HG03175 (cell line): ENCODE measurements at regions not wholly inside any gene's neighbourhood (a gene's known extent, or its start where the extent isn't known, plus 50 kb on each side); places are given as distances from the start of the nearest gene placed in this dataset.

Experiments
- ATAC-seq: cut with Tn5 transposase; IDR thresholded peaks from one replicate; pipeline ENCODE4 v1.9.1; 2021; ENCODE audit warnings: mild to moderate bottlenecking, moderate library complexity; ENCODE audit not compliant: unreplicated experiment

GRCh38 chr20:39109933-39110818, 148.0 kb downstream of the DHX35 start:
- no peak for ATAC-seq

- ATAC-seq = no peak
Measured at GRCh38 chr20:39108746-39109145, 146.6 kb downstream of the DHX35 start.

- ATAC-seq = no peak
Measured at GRCh38 chr20:39107741-39108140, 145.6 kb downstream of the DHX35 start.

GRCh38 chr20:39106791-39107190, 144.6 kb downstream of the DHX35 start:
- no peak for ATAC-seq

GRCh38 chr20:39105551-39105950, 143.4 kb downstream of the DHX35 start:
- ATAC-seq = no peak

GRCh38 chr20:39103732-39104131, 141.6 kb downstream of the DHX35 start:
- no peak for ATAC-seq

GRCh38 chr20:39103305-39103704, 141.2 kb downstream of the DHX35 start:
- ATAC-seq = no peak

GRCh38 chr20:39101895-39102294, 139.8 kb downstream of the DHX35 start:
- no peak for ATAC-seq

GRCh38 chr20:39100691-39101090, 138.5 kb downstream of the DHX35 start:
- no peak for ATAC-seq

- no peak for ATAC-seq
Measured at GRCh38 chr20:39097889-39098288, 135.7 kb downstream of the DHX35 start.

GRCh38 chr20:39095870-39096269, 133.7 kb downstream of the DHX35 start:
- no peak for ATAC-seq

- no peak for ATAC-seq
Measured at GRCh38 chr20:39094391-39094790, 132.2 kb downstream of the DHX35 start.

- no peak for ATAC-seq
Measured at GRCh38 chr20:39092733-39093410, 130.7 kb downstream of the DHX35 start.

GRCh38 chr20:39090906-39091305, 128.8 kb downstream of the DHX35 start:
- no peak for ATAC-seq

- no peak for ATAC-seq
Measured at GRCh38 chr20:39089797-39090196, 127.7 kb downstream of the DHX35 start.
